Endothelial cell of umbilical vein (primary cell): ENCODE measurements at regions not wholly inside any gene's neighbourhood (a gene's known extent, or its start where the extent isn't known, plus 50 kb on each side); places are given as distances from the start of the nearest gene placed in this dataset.

Experiments used
- BruUV-seq: library from RNA; stranded (reverse); fragments of 400-500 nt; replicated peaks from 2 replicates; lab custom pipeline; 2021; lab: Mats Ljungman, UMichigan
- CTCF ChIA-PET: fragments of 300-600, 350-600 bp; sonication (Branson Sonifier 250); formaldehyde crosslinking; loops from one replicate; lab custom pipeline; 2021; ENCODE audit warnings: antibody characterized with exemption, inconsistent platforms; lab: Charles Lee
- POLR2A ChIA-PET: fragments of 300-600, 350-600 bp; sonication (Branson Sonifier 250); formaldehyde crosslinking; loops from one replicate; lab custom pipeline; 2021; ENCODE audit warnings: antibody characterized with exemption, inconsistent platforms; lab: Charles Lee
- DNase-seq: peaks from one replicate; pipeline ENCODE4 v3.0.0-alpha.2; 2011; ENCODE audit warnings: low read depth, low spot score
- FAIRE-seq: peaks from 2 replicates; lab custom pipeline; 2011; peaks lifted over from hg19 to GRCh38; lab: Jason Lieb, UNC
- H2AFZ ChIP-seq: 2 replicates; pipeline ENCODE4 v1.6.0; 2012; ENCODE audit warnings: low read depth, low read length, control low read depth, inconsistent platforms
- H3K27ac ChIP-seq: 2 replicates; pipeline ENCODE4 v1.5.1; 2011; ENCODE audit warnings: low read depth, mild to moderate bottlenecking, control low read depth, low read length, moderate library complexity; ENCODE audit not compliant: insufficient read depth
- H3K27me3 ChIP-seq, 2 experiments: 2 replicates each; pipeline versions ENCODE4 v1.6.0 to v1.6.1; 2011; ENCODE audit warnings: low read length in 2 of 2, mixed read lengths in 1 of 2; ENCODE audit not compliant: control insufficient read depth in 2 of 2, insufficient read depth in 2 of 2
- H3K36me3 ChIP-seq, 2 experiments: 2 replicates in 1 of 2; 3 replicates in 1 of 2; pipeline ENCODE4 v1.5.1; 2011; ENCODE audit warnings: low read length in 2 of 2, mild to moderate bottlenecking in 1 of 2, moderate library complexity in 1 of 2; ENCODE audit not compliant: control insufficient read depth in 2 of 2, insufficient read depth in 2 of 2; ENCODE audit errors: extremely low read depth in 1 of 2
- H3K4me1 ChIP-seq: 3 replicates; pipeline ENCODE4 v1.5.1; 2011; ENCODE audit warnings: mild to moderate bottlenecking, low read length; ENCODE audit not compliant: control insufficient read depth, insufficient read depth; ENCODE audit errors: extremely low read depth
- H3K4me2 ChIP-seq: 2 replicates; pipeline ENCODE4 v1.6.1; 2011; ENCODE audit warnings: low read length, control low read depth, mixed read lengths; ENCODE audit not compliant: insufficient read depth
- H3K4me3 ChIP-seq, 3 experiments: fragments of 200-600 bp in 1 of 3; sonication (generic), shearing (Covaris generic) in 1 of 3; replicated peaks in 1 of 3; 2 replicates each; pipeline ENCODE4 v1.5.1; 2011 to 2016; ENCODE audit warnings: control low read depth in 3 of 3, low read length in 3 of 3, mild to moderate bottlenecking in 2 of 3, inconsistent platforms in 1 of 3, low read depth in 1 of 3, moderate library complexity in 1 of 3; ENCODE audit not compliant: insufficient read depth in 1 of 3
- H3K79me2 ChIP-seq: 2 replicates; pipeline ENCODE4 v1.6.0; 2012; ENCODE audit warnings: low read length, inconsistent platforms; ENCODE audit not compliant: control insufficient read depth, insufficient read depth
- H3K9ac ChIP-seq: replicated peaks from 2 replicates; pipeline ENCODE3; 2011; ENCODE audit warnings: low read length, control low read depth; ENCODE audit not compliant: insufficient read depth; ENCODE audit errors: extremely low read depth
- H3K9me1 ChIP-seq: replicated peaks from 3 replicates; pipeline ENCODE4 v1.6.0; 2011; ENCODE audit warnings: mild to moderate bottlenecking, low read length; ENCODE audit not compliant: control insufficient read depth, insufficient read depth; ENCODE audit errors: extremely low read depth
- H3K9me3 ChIP-seq: replicated peaks from 2 replicates; pipeline ENCODE4 v1.5.1; 2012; ENCODE audit warnings: low read length, inconsistent platforms; ENCODE audit not compliant: control insufficient read depth, insufficient read depth
- H4K20me1 ChIP-seq: replicated peaks from 2 replicates; pipeline ENCODE3; 2011; ENCODE audit warnings: mild to moderate bottlenecking, low read length; ENCODE audit not compliant: control insufficient read depth, insufficient read depth; ENCODE audit errors: extremely low read depth
- GATA2 ChIP-seq: IDR thresholded peaks from 2 replicates; pipeline ENCODE4 v1.7.0; 2011; ENCODE audit warnings: low read depth, mild to moderate bottlenecking, moderate library complexity, mixed read lengths, low read length; ENCODE audit not compliant: insufficient read length, insufficient read depth
- JUN ChIP-seq: IDR thresholded peaks from 2 replicates; pipeline ENCODE4 v1.6.1; 2011; ENCODE audit warnings: borderline replicate concordance, low read depth; ENCODE audit not compliant: insufficient read length, insufficient read depth
- MYC ChIP-seq: IDR thresholded peaks from one replicate; pipeline ENCODE4 v1.6.1; 2011; ENCODE audit warnings: mild to moderate bottlenecking, low read depth, low read length
- POLR2AphosphoS5 ChIP-seq: IDR thresholded peaks from 2 replicates; pipeline ENCODE4 v1.6.1; 2012; ENCODE audit warnings: low read depth, mild to moderate bottlenecking, control low read depth, low read length, moderate library complexity; ENCODE audit not compliant: insufficient read depth
- dilution Hi-C: fragments of 300-500 bp; cut with MboI; formaldehyde crosslinking; loops from one replicate; pipeline ENCODE4 v1.15.0; 2019; ENCODE audit warnings: low sequenced_read_pairs; ENCODE audit not compliant: extremely low pct_ligation_motif_present
- intact Hi-C: fragments of 100-400 bp; cut with micrococcal nuclease; formaldehyde crosslinking; loops from one replicate; pipeline ENCODE4 v1.10.0; 2022
- TF ChIP-seq, protein P1 (sequence below), 2 donors: IDR thresholded peaks; 1 replicate in 1 of 2; 2 replicates in 1 of 2; pipeline ENCODE4 v1.5.1; 2011; ENCODE audit warnings: low read length in 2 of 2, mild to moderate bottlenecking in 2 of 2, moderate library complexity in 2 of 2, control low read depth in 1 of 2, inconsistent platforms in 1 of 2, low read depth in 1 of 2; ENCODE audit not compliant: insufficient read depth in 1 of 2; ENCODE audit errors: extremely low read depth in 1 of 2

- no peak overlapping the region for H3K4me3 ChIP-seq
- no peaks in the 10 kb centered on the region for H3K9me3 ChIP-seq
- FAIRE-seq: no peak
- no peaks in the 10 kb centered on the region for H3K79me2 ChIP-seq
- H3K36me3 ChIP-seq: no peaks in the 10 kb centered on the region
- H3K27me3 ChIP-seq: no peaks in the 10 kb centered on the region
- dilution Hi-C loops: no loop called here
- ChIA-PET POLR2A (no interaction called here), CTCF (interaction anchor here (0.8 kb wide), 1 partner anchor 41 kb away, joined by 4 read pairs; no protein-coding TSS in a partner anchor)
- BruUV-seq: no TSS peak
- H3K27ac ChIP-seq: no peak overlapping the region
- no peak overlapping the region for H3K9ac ChIP-seq
- H3K4me2 ChIP-seq: no peak overlapping the region
- no peak for DNase-seq
- peaks cover 5% of the 10 kb centered on the region for H3K4me1 ChIP-seq
- intact Hi-C loops: no loop called here
- no peaks in the 10 kb centered on the region for H4K20me1 ChIP-seq
- TF ChIP-seq, protein P1, sequence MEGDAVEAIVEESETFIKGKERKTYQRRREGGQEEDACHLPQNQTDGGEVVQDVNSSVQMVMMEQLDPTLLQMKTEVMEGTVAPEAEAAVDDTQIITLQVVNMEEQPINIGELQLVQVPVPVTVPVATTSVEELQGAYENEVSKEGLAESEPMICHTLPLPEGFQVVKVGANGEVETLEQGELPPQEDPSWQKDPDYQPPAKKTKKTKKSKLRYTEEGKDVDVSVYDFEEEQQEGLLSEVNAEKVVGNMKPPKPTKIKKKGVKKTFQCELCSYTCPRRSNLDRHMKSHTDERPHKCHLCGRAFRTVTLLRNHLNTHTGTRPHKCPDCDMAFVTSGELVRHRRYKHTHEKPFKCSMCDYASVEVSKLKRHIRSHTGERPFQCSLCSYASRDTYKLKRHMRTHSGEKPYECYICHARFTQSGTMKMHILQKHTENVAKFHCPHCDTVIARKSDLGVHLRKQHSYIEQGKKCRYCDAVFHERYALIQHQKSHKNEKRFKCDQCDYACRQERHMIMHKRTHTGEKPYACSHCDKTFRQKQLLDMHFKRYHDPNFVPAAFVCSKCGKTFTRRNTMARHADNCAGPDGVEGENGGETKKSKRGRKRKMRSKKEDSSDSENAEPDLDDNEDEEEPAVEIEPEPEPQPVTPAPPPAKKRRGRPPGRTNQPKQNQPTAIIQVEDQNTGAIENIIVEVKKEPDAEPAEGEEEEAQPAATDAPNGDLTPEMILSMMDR (IDR thresholded peaks at IDR 0.05; ENCODE audit: extremely low read depth in 1 of 2, insufficient read depth in 1 of 2, low read depth in 1 of 2, low read length in 2 of 2): no peak
- TF ChIP-seq JUN (no peak), GATA2 (no peak), POLR2AphosphoS5 (no peak), MYC (no peak)
- no peaks in the 10 kb centered on the region for H3K9me1 ChIP-seq
- H2AFZ ChIP-seq: no peak overlapping the region
Observed at GRCh38 chr18:22260208-22260820, 90.9 kb downstream of the GATA6 start.
